Pancreas (tissue), 10 donors: ENCODE measurements at regions not wholly inside any gene's neighbourhood (a gene's known extent, or its start where the extent isn't known, plus 50 kb on each side); places are given as distances from the start of the nearest gene placed in this dataset.

ENCODE experiments used
- ATAC-seq, 4 donors: fragments of 200-7000 bp; cut with Tn5 transposase; one replicate each; pipeline versions ENCODE4 v1.8.0 to v1.9.1; 2020; ENCODE audit warnings: mild to moderate bottlenecking in 4 of 4, moderate library complexity in 4 of 4
- DNase-seq, 6 donors: peaks; one replicate each; pipeline ENCODE4 v3.0.0-alpha.2; 2020
- FAIRE-seq: peaks from 2 replicates; lab custom pipeline; 2012; peaks lifted over from hg19 to GRCh38; lab: Jason Lieb, UNC
- H3K27ac ChIP-seq, 4 donors: fragments of 200-600 bp; sonication (generic); 1 replicate in 3 of 4; 2 replicates in 1 of 4; pipeline versions ENCODE4 v1.5.0 to v1.8.0; 2020
- H3K27me3 ChIP-seq, 4 donors: fragments of 200-600 bp; one replicate each; pipeline ENCODE4 v1.8.0; 2021
- H3K36me3 ChIP-seq, 3 donors: fragments of 200-600 bp; sonication (generic) in 1 of 3; one replicate each; pipeline versions ENCODE4 v1.5.0 to v1.8.0; 2020 to 2021
- H3K4me1 ChIP-seq, 3 donors: fragments of 200-600 bp; one replicate each; pipeline ENCODE4 v1.8.0; 2021
- H3K4me3 ChIP-seq, 4 donors: fragments of 200-600 bp; sonication (generic) in 2 of 4; one replicate each; pipeline versions ENCODE4 v1.5.0 to v1.8.0; 2020 to 2021
- H3K9me3 ChIP-seq, 4 donors: fragments of 200-600 bp; one replicate each; pipeline ENCODE4 v1.8.0; 2021
- CTCF ChIP-seq, 4 donors: fragments of 200-600 bp; sonication (generic) in 3 of 4; IDR thresholded peaks; one replicate each; pipeline versions ENCODE4 v1.5.0 to v1.8.0; 2021; ENCODE audit warnings: antibody characterized with exemption in 4 of 4
- WGBS, 2 donors: extraction: QIAGEN DNeasy Blood & Tissue Kit; methylation state at CpG; one replicate each; pipeline ENCODE4 v1.1.7; 2013; 5-methylcytosine and 5-hydroxymethylcytosine counted together
- intact Hi-C, 3 donors: fragments of 100-400 bp; cut with DNase I; formaldehyde crosslinking; loops; one replicate each; pipeline versions ENCODE4 v1.11.1 to v1.14.2; 2022
- donor health status: healthy with polysubstance abuse.
- donor health status: DM: no; HTN: no; CAD: no; lungs with moderate emphysema.
- donor health status: DM: no; HTN: no; CAD: no.
- donor health status: control.
- donor health status: control.
- donor health status: Bipolar disorder and iron deficiency.
- donor health status: DM: yes; HTN: yes; CAD: no.
- donor health status: DM: no; HTN: no; CAD: no.
- donor health status: DM: no; HTN: no; CAD: no.
- donor health status: DM: yes; HTN: yes; CAD: no.

GRCh38 chr7:137142376-137142775 is 201.2 kb downstream of the PTN start:
- Histone ChIP-seq H3K9me3 (no peaks in the 10 kb centered on the region), H3K4me1 (no peaks in the 10 kb centered on the region), H3K27me3 (no peaks in the 10 kb centered on the region), H3K4me3 (no peak overlapping the region), H3K36me3 (no peaks in the 10 kb centered on the region), H3K27ac (no peak overlapping the region)
- no peak for DNase-seq
- FAIRE-seq = no peak
- intact Hi-C loops = no loop called here
- ATAC-seq = no peak
- no peak for TF ChIP-seq CTCF (IDR thresholded peaks at IDR 0.05)

GRCh38 chr7:137135654-137136350 is 207.7 kb downstream of the PTN start:
- no peaks in the 10 kb centered on the region for H3K36me3 ChIP-seq
- no peak for TF ChIP-seq CTCF (IDR thresholded peaks at IDR 0.05)
- FAIRE-seq = no peak
- intact Hi-C loops = no loop called here
- no peaks in the 10 kb centered on the region for H3K9me3 ChIP-seq
- WGBS, 2 donors = 35 to 44% methylated on average over 3 of the region's 3 CpGs
- H3K27ac ChIP-seq = no peak overlapping the region
- DNase-seq = no peak
- H3K4me3 ChIP-seq = no peak overlapping the region
- H3K4me1 ChIP-seq = no peaks in the 10 kb centered on the region
- H3K27me3 ChIP-seq = no peaks in the 10 kb centered on the region
- ATAC-seq = no peak

- peak in 1 of 4 donors; percentile 39 for ATAC-seq
- FAIRE-seq = no peak
- no peaks in the 10 kb centered on the region for H3K4me1 ChIP-seq
These were observed 212.8 kb downstream of the PTN start for GRCh38 chr7:137130751-137131158.

GRCh38 chr7:137129025-137129424 is 214.5 kb downstream of the PTN start:
- WGBS, 2 donors = 59 to 74% methylated on average over 4 of the region's 4 CpGs
- Histone ChIP-seq H3K27ac (no peak overlapping the region), H3K9me3 (no peaks in the 10 kb centered on the region), H3K27me3 (peaks cover 0 to 4% (median 0%) of the 10 kb centered on the region in 4 donors), H3K4me3 (no peak overlapping the region), H3K36me3 (no peaks in the 10 kb centered on the region), H3K4me1 (no peaks in the 10 kb centered on the region)
- FAIRE-seq = no peak
- TF ChIP-seq CTCF (IDR thresholded peaks at IDR 0.05) = no peak
- intact Hi-C loops = no loop called here
- no peak for ATAC-seq
- no peak for DNase-seq

More at GRCh38 chr7:137130751-137131158, 212.8 kb downstream of the PTN start:
- no peak for DNase-seq
- Histone ChIP-seq H3K9me3 (no peaks in the 10 kb centered on the region), H3K36me3 (no peaks in the 10 kb centered on the region), H3K4me3 (no peak overlapping the region), H3K27me3 (no peaks in the 10 kb centered on the region), H3K27ac (no peak overlapping the region)
- intact Hi-C loops = no loop called here
- no peak for TF ChIP-seq CTCF (IDR thresholded peaks at IDR 0.05)
- WGBS, 2 donors = 48 to 64% methylated on average over 3 of the region's 3 CpGs

GRCh38 chr7:137127806-137128205 is 215.7 kb downstream of the PTN start:
- Histone ChIP-seq H3K4me3 (no peak overlapping the region), H3K4me1 (no peaks in the 10 kb centered on the region), H3K27me3 (peaks cover 0 to 4% (median 0%) of the 10 kb centered on the region in 4 donors), H3K9me3 (no peaks in the 10 kb centered on the region), H3K27ac (no peak overlapping the region), H3K36me3 (no peaks in the 10 kb centered on the region)
- intact Hi-C loops = no loop called here
- FAIRE-seq = no peak
- WGBS, 2 donors = 68 to 71% methylated on average over 2 of the region's 2 CpGs
- DNase-seq = no peak
- no peak for ATAC-seq
- TF ChIP-seq CTCF (IDR thresholded peaks at IDR 0.05) = no peak
